WTC11 (cell line): ENCODE measurements at regions not wholly inside any gene's neighbourhood (a gene's known extent, or its start where the extent isn't known, plus 50 kb on each side); places are given as distances from the start of the nearest gene placed in this dataset.

Experiments used
- ATAC-seq: fragments of 200-7000 bp; cut with Tn5 transposase; 2 replicates; pipeline ENCODE4 v1.10.0; 2021; ENCODE audit warnings: mild to moderate bottlenecking, moderate library complexity
- CTCF ChIA-PET: fragments of 300-600 bp; sonication (Branson Sonifier 250); formaldehyde crosslinking; loops from one replicate; lab custom pipeline; 2021; ENCODE audit warnings: antibody characterized with exemption; lab: Charles Lee
- POLR2A ChIA-PET: fragments of 350-600 bp; sonication (Branson Sonifier 250); formaldehyde crosslinking; loops from one replicate; lab custom pipeline; 2021; ENCODE audit warnings: antibody characterized with exemption; lab: Charles Lee
- DNase-seq: peaks from one replicate; pipeline ENCODE4 v3.0.0; 2021; ENCODE audit warnings: low spot score
- H3K27ac Mint-ChIP-seq: 2 replicates; pipeline ENCODE4 v1.8.0; 2021; ENCODE audit warnings: mixed read lengths
- H3K27me3 Mint-ChIP-seq: 2 replicates; pipeline ENCODE4 v1.8.0; 2021; ENCODE audit warnings: low read depth, mild to moderate bottlenecking, moderate library complexity, mixed read lengths
- H3K36me3 Mint-ChIP-seq: 2 replicates; pipeline ENCODE4 v1.8.0; 2021; ENCODE audit warnings: mixed read lengths
- H3K4me1 Mint-ChIP-seq: 2 replicates; pipeline ENCODE4 v1.8.0; 2022; ENCODE audit warnings: mixed read lengths
- H3K4me3 Mint-ChIP-seq: 2 replicates; pipeline ENCODE4 v1.8.0; 2021; ENCODE audit warnings: mild to moderate bottlenecking, moderate library complexity, mixed read lengths
- H3K9me3 Mint-ChIP-seq: 2 replicates; pipeline ENCODE4 v1.8.0; 2021; ENCODE audit warnings: mixed read lengths
- AFF4 ChIP-seq: sonication (generic); formaldehyde crosslinking; IDR thresholded peaks from 2 replicates; pipeline ENCODE4 v1.8.1; 2023; ENCODE audit warnings: mild to moderate bottlenecking, missing genetic modification reagents, borderline replicate concordance
- CBFB ChIP-seq: sonication (generic); formaldehyde crosslinking; IDR thresholded peaks from 2 replicates; pipeline ENCODE4 v1.8.1; 2022; ENCODE audit warnings: mild to moderate bottlenecking, low read depth, missing genetic modification reagents
- E2F1 ChIP-seq: sonication (generic); formaldehyde crosslinking; IDR thresholded peaks from 2 replicates; pipeline ENCODE4 v1.8.0; 2022; ENCODE audit warnings: mild to moderate bottlenecking, missing genetic modification reagents
- FOXJ3 ChIP-seq: sonication (generic); formaldehyde crosslinking; IDR thresholded peaks from 2 replicates; pipeline ENCODE4 v1.9.0; 2021; ENCODE audit warnings: missing genetic modification reagents, mild to moderate bottlenecking, borderline replicate concordance
- HMGXB4 ChIP-seq: sonication (generic); formaldehyde crosslinking; IDR thresholded peaks from 2 replicates; pipeline ENCODE4 v1.8.1; 2023; ENCODE audit warnings: mild to moderate bottlenecking, moderate library complexity, missing genetic modification reagents
- NFE2L1 ChIP-seq: sonication (generic); formaldehyde crosslinking; IDR thresholded peaks from 2 replicates; pipeline ENCODE4 v1.8.1; 2023; ENCODE audit warnings: missing genetic modification reagents
- NR3C1 ChIP-seq: sonication (generic); formaldehyde crosslinking; conservative IDR thresholded peaks from 2 replicates; pipeline ENCODE4 v1.8.1; 2023; ENCODE audit warnings: low read depth, mild to moderate bottlenecking, missing genetic modification reagents
- PRDM15 ChIP-seq: sonication (generic); formaldehyde crosslinking; IDR thresholded peaks from 2 replicates; pipeline ENCODE4 v1.8.0; 2022; ENCODE audit warnings: missing genetic modification reagents
- PRRX2 ChIP-seq: fragments of 250-450 bp; sonication (Bioruptor Pico); IDR thresholded peaks from 2 replicates; pipeline ENCODE4 v1.8.0; 2021; ENCODE audit warnings: mild to moderate bottlenecking
- TEAD1 ChIP-seq: sonication (generic); formaldehyde crosslinking; IDR thresholded peaks from 2 replicates; pipeline ENCODE4 v1.8.0; 2022; ENCODE audit warnings: mild to moderate bottlenecking, missing genetic modification reagents
- TP53 ChIP-seq: sonication (generic); formaldehyde crosslinking; IDR thresholded peaks from 2 replicates; pipeline ENCODE4 v1.8.1; 2023; ENCODE audit warnings: mild to moderate bottlenecking, missing genetic modification reagents
- ZNF138 ChIP-seq: sonication (generic); formaldehyde crosslinking; conservative IDR thresholded peaks from 2 replicates; pipeline ENCODE4 v1.8.1; 2022; ENCODE audit warnings: mild to moderate bottlenecking, moderate library complexity, missing genetic modification reagents
- ZNF263 ChIP-seq: sonication (generic); formaldehyde crosslinking; IDR thresholded peaks from 2 replicates; pipeline ENCODE4 v1.8.1; 2022; ENCODE audit warnings: low read depth, mild to moderate bottlenecking, moderate library complexity, missing genetic modification reagents
- ZNF396 ChIP-seq: fragments of 250-450 bp; sonication (Bioruptor Pico); IDR thresholded peaks from 2 replicates; pipeline ENCODE4 v1.8.0; 2021; ENCODE audit warnings: mild to moderate bottlenecking, moderate library complexity, borderline replicate concordance
- ZNF423 ChIP-seq: fragments of 250-450 bp; sonication (Bioruptor Pico); IDR thresholded peaks from 2 replicates; pipeline ENCODE4 v2.1.2; 2022; ENCODE audit warnings: mild to moderate bottlenecking, moderate library complexity
- ZSCAN18 ChIP-seq: fragments of 250-450 bp; sonication (Bioruptor Pico); IDR thresholded peaks from 2 replicates; pipeline ENCODE4 v2.1.2; 2022; ENCODE audit warnings: mild to moderate bottlenecking, moderate library complexity

GRCh38 chr1:219755234-219755633, 142.3 kb upstream of the ZC3H11B start (continued):
- TF ChIP-seq ZSCAN18 (CRISPR knock-in tag) (no peak), FOXJ3 (no peak), TP53 (CRISPR knock-in tag) (no peak), PRRX2 (CRISPR knock-in tag) (no peak), PRDM15 (CRISPR knock-in tag) (no peak), CBFB (no peak), AFF4 (no peak), ZNF263 (CRISPR knock-in tag) (no peak), TEAD1 (CRISPR knock-in tag) (no peak), E2F1 (CRISPR knock-in tag) (no peak), ZNF138 (CRISPR knock-in tag) (no peak)

GRCh38 chr1:219754767-219755166, 141.9 kb upstream of the ZC3H11B start:
- H3K36me3 Mint-ChIP-seq: no peaks in the 10 kb centered on the region
- H3K27me3 Mint-ChIP-seq: no peaks in the 10 kb centered on the region
- ATAC-seq: no peak
- TF ChIP-seq NFE2L1 (CRISPR knock-in tag) (no peak), ZSCAN18 (CRISPR knock-in tag) (no peak), ZNF423 (CRISPR knock-in tag) (no peak), AFF4 (no peak), ZNF396 (no peak), NR3C1 (no peak), HMGXB4 (CRISPR knock-in tag) (no peak)
- no peaks in the 10 kb centered on the region; the same call in 1 of the 2 replicates for H3K4me1 Mint-ChIP-seq
- POLR2A ChIA-PET: no interaction called here
- no peak overlapping the region for H3K4me3 Mint-ChIP-seq
- CTCF ChIA-PET: no interaction called here
- DNase-seq: no peak
- no peaks in the 10 kb centered on the region for H3K9me3 Mint-ChIP-seq
- H3K27ac Mint-ChIP-seq: no peak overlapping the region
